H1 (cell line): ENCODE measurements at regions not wholly inside any gene's neighbourhood (a gene's known extent, or its start where the extent isn't known, plus 50 kb on each side); places are given as distances from the start of the nearest gene placed in this dataset.

Experiments used
- CTCF ChIA-PET: fragments of 300-600 bp; sonication (Branson Sonifier 250); formaldehyde crosslinking; loops from one replicate; lab custom pipeline; 2021; ENCODE audit not compliant: partially characterized antibody; lab: Charles Lee
- POLR2A ChIA-PET: fragments of 300-600 bp; sonication (Branson Sonifier 250); formaldehyde crosslinking; loops from one replicate; lab custom pipeline; 2021; ENCODE audit warnings: inconsistent platforms; ENCODE audit not compliant: partially characterized antibody; lab: Charles Lee
- DNase-seq, 2 experiments: peaks; one replicate each; pipeline versions ENCODE4 v3.0.0 to v3.0.0-alpha.2; 2010 to 2022; ENCODE audit warnings: low spot score in 2 of 2, low read depth in 1 of 2, mixed read lengths in 1 of 2
- FAIRE-seq: peaks from 2 replicates; lab custom pipeline; 2011; peaks lifted over from hg19 to GRCh38; lab: Jason Lieb, UNC
- H2AFZ ChIP-seq: 2 replicates; pipeline ENCODE4 v1.8.1; 2012; ENCODE audit warnings: low read length, inconsistent platforms
- H2AK5ac ChIP-seq: 2 replicates; pipeline ENCODE4 v1.6.1; 2013; ENCODE audit warnings: low read depth, low read length
- H2BK120ac ChIP-seq: replicated peaks from 2 replicates; pipeline ENCODE3; 2013; ENCODE audit warnings: low read depth, low read length, inconsistent platforms
- H2BK12ac ChIP-seq: 2 replicates; pipeline ENCODE4 v1.6.1; 2013; ENCODE audit warnings: low read depth, low read length
- H2BK15ac ChIP-seq: 2 replicates; pipeline ENCODE4 v1.6.1; 2013; ENCODE audit warnings: low read length
- H2BK20ac ChIP-seq: 2 replicates; pipeline ENCODE4 v1.6.1; 2013; ENCODE audit warnings: low read length
- H2BK5ac ChIP-seq: 2 replicates; pipeline ENCODE4 v1.6.1; 2013; ENCODE audit warnings: low read depth, low read length
- H3K14ac ChIP-seq: 2 replicates; pipeline ENCODE4 v1.6.1; 2013; ENCODE audit warnings: inconsistent platforms; ENCODE audit not compliant: insufficient read length
- H3K18ac ChIP-seq: 2 replicates; pipeline ENCODE4 v1.6.1; 2013; ENCODE audit warnings: low read length; ENCODE audit errors: extremely low read depth
- H3K23ac ChIP-seq: 2 replicates; pipeline ENCODE4 v1.6.1; 2013; ENCODE audit warnings: inconsistent platforms; ENCODE audit not compliant: insufficient read length
- H3K23me2 ChIP-seq: 2 replicates; pipeline ENCODE4 v1.6.1; 2013; ENCODE audit warnings: low read depth, low read length
- H3K27ac ChIP-seq: 2 replicates; pipeline ENCODE4 v1.6.1; 2011; ENCODE audit warnings: low read depth, low read length, inconsistent platforms
- H3K27me3 ChIP-seq, 4 experiments: replicated peaks in 1 of 4; 1 replicate in 1 of 4; 2 replicates in 3 of 4; pipeline versions ENCODE4 v1.6.1 to v1.8.1; 2011 to 2013; ENCODE audit warnings: low read length in 3 of 4, mild to moderate bottlenecking in 3 of 4, inconsistent platforms in 2 of 4, mixed read lengths in 2 of 4, moderate library complexity in 1 of 4; ENCODE audit not compliant: control insufficient read depth in 3 of 4, insufficient read depth in 3 of 4; ENCODE audit errors: extremely low read depth in 1 of 4
- H3K36me3 ChIP-seq, 4 experiments: 2 replicates each; pipeline versions ENCODE4 v1.6.1 to v1.8.1; 2011 to 2013; ENCODE audit warnings: mild to moderate bottlenecking in 4 of 4, low read length in 3 of 4, moderate library complexity in 2 of 4, control low read depth in 1 of 4, inconsistent platforms in 1 of 4; ENCODE audit not compliant: insufficient read depth in 4 of 4, control insufficient read depth in 2 of 4
- H3K4ac ChIP-seq: replicated peaks from 2 replicates; pipeline ENCODE3; 2013; ENCODE audit warnings: low read length, low read depth, mixed read lengths, inconsistent platforms; ENCODE audit not compliant: insufficient read length
- H3K4me1 ChIP-seq, 4 experiments: replicated peaks in 1 of 4; 1 replicate in 1 of 4; 2 replicates in 3 of 4; pipeline versions ENCODE4 v1.6.1 to v1.8.1; 2011 to 2013; ENCODE audit warnings: low read length in 3 of 4, inconsistent platforms in 2 of 4, mixed read lengths in 1 of 4; ENCODE audit not compliant: insufficient read depth in 4 of 4, control insufficient read depth in 3 of 4
- H3K4me2 ChIP-seq, 2 experiments: 2 replicates each; pipeline versions ENCODE4 v1.6.1 to v1.8.1; 2011 to 2013; ENCODE audit warnings: low read depth in 2 of 2, low read length in 2 of 2, control low read depth in 1 of 2, inconsistent platforms in 1 of 2, mild to moderate bottlenecking in 1 of 2; ENCODE audit not compliant: insufficient read depth in 1 of 2
- H3K4me3 ChIP-seq, 4 experiments: fragments of 200-600, 300-600 bp in 1 of 4; sonication (generic), shearing (Covaris generic), sonication (Bioruptor Twin) in 1 of 4; 2 replicates each; pipeline versions ENCODE4 v1.5.1 to v1.8.1; 2011 to 2016; ENCODE audit warnings: low read length in 4 of 4, low read depth in 3 of 4, control low read depth in 2 of 4, inconsistent platforms in 2 of 4, mild to moderate bottlenecking in 2 of 4, mixed read lengths in 1 of 4, moderate library complexity in 1 of 4; ENCODE audit not compliant: insufficient read depth in 2 of 4; ENCODE audit errors: extremely low read depth in 1 of 4
- H3K56ac ChIP-seq: replicated peaks from 2 replicates; pipeline ENCODE3; 2013; ENCODE audit warnings: low read depth, mild to moderate bottlenecking, mixed read lengths, low read length, inconsistent platforms; ENCODE audit not compliant: insufficient read length
- H3K79me1 ChIP-seq: 2 replicates; pipeline ENCODE4 v1.6.1; 2013; ENCODE audit warnings: low read depth, low read length, control low read depth
- H3K79me2 ChIP-seq, 2 experiments: 2 replicates each; pipeline versions ENCODE4 v1.6.1 to v1.8.1; 2012 to 2013; ENCODE audit warnings: low read length in 2 of 2, mild to moderate bottlenecking in 2 of 2, inconsistent platforms in 1 of 2; ENCODE audit not compliant: insufficient read depth in 2 of 2, control insufficient read depth in 1 of 2
- H3K9ac ChIP-seq, 4 experiments: replicated peaks in 1 of 4; 1 replicate in 1 of 4; 2 replicates in 3 of 4; pipeline versions ENCODE4 v1.6.1 to v1.8.1; 2011 to 2013; ENCODE audit warnings: low read depth in 3 of 4, low read length in 3 of 4, control low read depth in 2 of 4, mild to moderate bottlenecking in 2 of 4, moderate library complexity in 2 of 4, inconsistent platforms in 1 of 4; ENCODE audit errors: extremely low read depth in 1 of 4
- H3K9me3 ChIP-seq, 2 experiments: 2 replicates each; pipeline versions ENCODE4 v1.6.1 to v1.8.1; 2012 to 2013; ENCODE audit warnings: mild to moderate bottlenecking in 2 of 2, moderate library complexity in 2 of 2, control low read depth in 1 of 2, inconsistent platforms in 1 of 2, low read depth in 1 of 2, low read length in 1 of 2, mixed read lengths in 1 of 2; ENCODE audit not compliant: insufficient read depth in 2 of 2
- H4K20me1 ChIP-seq, 2 experiments: replicated peaks in 1 of 2; 2 replicates each; pipeline versions ENCODE3 to v1.8.1; 2011 to 2013; ENCODE audit warnings: inconsistent platforms in 2 of 2, low read length in 2 of 2, mild to moderate bottlenecking in 1 of 2; ENCODE audit not compliant: insufficient read depth in 2 of 2, control insufficient read depth in 1 of 2
- H4K5ac ChIP-seq: 2 replicates; pipeline ENCODE4 v1.6.1; 2013; ENCODE audit warnings: low read length, low read depth, mixed read lengths, inconsistent platforms; ENCODE audit not compliant: insufficient read length
- H4K8ac ChIP-seq: 2 replicates; pipeline ENCODE4 v1.8.0; 2013; ENCODE audit warnings: mild to moderate bottlenecking, moderate library complexity, low read length, inconsistent platforms; ENCODE audit not compliant: insufficient read depth; ENCODE audit errors: extremely low read depth
- H4K91ac ChIP-seq: replicated peaks from 2 replicates; pipeline ENCODE3; 2013; ENCODE audit warnings: low read length, mixed read lengths, inconsistent platforms; ENCODE audit not compliant: insufficient read length
- BACH1 ChIP-seq: IDR thresholded peaks from 2 replicates; pipeline ENCODE4 v1.6.1; 2012; ENCODE audit warnings: low read length, improper control_type of control experiment
- CBX5 ChIP-seq: fragments of 300-800, 300-1000 bp; sonication (generic); IDR thresholded peaks from 2 replicates; pipeline ENCODE4 v1.7.1; 2016; ENCODE audit warnings: antibody characterized with exemption, low read length, low read depth
- CHD2 ChIP-seq: IDR thresholded peaks from 2 replicates; pipeline ENCODE4 v1.6.1; 2012; ENCODE audit warnings: low read length, improper control_type of control experiment
- FOSL1 ChIP-seq: IDR thresholded peaks from 2 replicates; pipeline ENCODE4 v1.6.1; 2011; ENCODE audit warnings: mild to moderate bottlenecking, low read depth, low read length, moderate library complexity; ENCODE audit not compliant: insufficient read depth
- GABPA ChIP-seq: IDR thresholded peaks from 2 replicates; pipeline ENCODE4 v1.6.1; 2011; ENCODE audit warnings: mild to moderate bottlenecking, low read length, moderate library complexity, borderline replicate concordance; ENCODE audit not compliant: insufficient read depth
- JUN ChIP-seq: IDR thresholded peaks from 2 replicates; pipeline ENCODE4 v1.6.1; 2011; ENCODE audit warnings: low read depth, mild to moderate bottlenecking, improper control_type of control experiment, low read length
- KDM4A ChIP-seq: IDR thresholded peaks from one replicate; pipeline ENCODE4 v1.7.1; 2012; ENCODE audit warnings: low read depth, mild to moderate bottlenecking, moderate library complexity, low read length, inconsistent platforms; ENCODE audit not compliant: severe bottlenecking
- KDM5A ChIP-seq: fragments of 200-600 bp; IDR thresholded peaks from 2 replicates; pipeline ENCODE4 v1.7.1; 2012; ENCODE audit warnings: mild to moderate bottlenecking, low read length, inconsistent platforms, mixed read lengths
- NRF1 ChIP-seq: IDR thresholded peaks from 2 replicates; pipeline ENCODE4 v1.6.1; 2011; ENCODE audit warnings: mild to moderate bottlenecking, low read depth, low read length, improper control_type of control experiment
- PHF8 ChIP-seq: fragments of 200-600 bp; sonication (generic); conservative IDR thresholded peaks from 2 replicates; pipeline ENCODE4 v1.7.1; 2012; ENCODE audit warnings: low read depth, mild to moderate bottlenecking, inconsistent platforms, low read length, moderate library complexity
- POLR2A ChIP-seq, 2 experiments: IDR thresholded peaks; 1 replicate in 1 of 2; 2 replicates in 1 of 2; pipeline ENCODE4 v1.6.1; 2011; ENCODE audit warnings: low read depth in 2 of 2, low read length in 2 of 2, mild to moderate bottlenecking in 2 of 2; ENCODE audit errors: control extremely low read depth in 1 of 2
- SP4 ChIP-seq: IDR thresholded peaks from 2 replicates; pipeline ENCODE4 v1.6.1; 2012; ENCODE audit warnings: low read length, inconsistent platforms
- SUZ12 ChIP-seq: fragments of 200-600 bp; sonication (generic); IDR thresholded peaks from 2 replicates; pipeline ENCODE4 v1.6.1; 2012; ENCODE audit warnings: mild to moderate bottlenecking, inconsistent platforms, low read length, moderate library complexity, mixed read lengths
- TAF7 ChIP-seq: optimal IDR thresholded peaks from 2 replicates; pipeline ENCODE3; 2011; ENCODE audit warnings: low read depth, mild to moderate bottlenecking, inconsistent platforms, low read length, moderate library complexity, borderline replicate concordance
- TBP ChIP-seq: IDR thresholded peaks from 2 replicates; pipeline ENCODE4 v1.6.1; 2011; ENCODE audit warnings: low read depth, low read length, improper control_type of control experiment
- TCF12 ChIP-seq: IDR thresholded peaks from 2 replicates; pipeline ENCODE4 v1.6.1; 2011; ENCODE audit warnings: low read depth, mild to moderate bottlenecking, low read length
- USF2 ChIP-seq: IDR thresholded peaks from 2 replicates; pipeline ENCODE4 v1.6.1; 2011; ENCODE audit warnings: low read length, improper control_type of control experiment

- no peaks in the 10 kb centered on the region for H3K79me1 ChIP-seq
- H2BK5ac ChIP-seq: no peak overlapping the region
- H4K20me1 ChIP-seq: no peaks in the 10 kb centered on the region
- no peaks in the 10 kb centered on the region for H3K27me3 ChIP-seq
- H4K91ac ChIP-seq: no peak overlapping the region
- FAIRE-seq (no peak), DNase-seq (no peak)
- no peak overlapping the region for H4K8ac ChIP-seq
- H3K23ac ChIP-seq: no peak overlapping the region
- H3K9me3 ChIP-seq: peaks cover 0 to 4% of the 10 kb centered on the region in 2 experiments; a peak in 2 of 4 replicates
- CTCF ChIA-PET: no interaction called here
- no peak overlapping the region for H3K56ac ChIP-seq
- H2BK20ac ChIP-seq: no peak overlapping the region
- no peak overlapping the region for H3K14ac ChIP-seq
- TF ChIP-seq TBP (no peak), BACH1 (no peak), GABPA (no peak), CBX5 (no peak), FOSL1 (no peak), SP4 (no peak), JUN (no peak), KDM5A (no peak), PHF8 (no peak), SUZ12 (no peak), TAF7 (no peak), NRF1 (no peak), POLR2A (IDR thresholded peaks at IDR 0.05; ENCODE audit: control extremely low read depth in 1 of 2, low read depth in 2 of 2, low read length in 2 of 2) (no peak), TCF12 (no peak), CHD2 (no peak), KDM4A (no peak), USF2 (no peak)
- H3K4me1 ChIP-seq: no peaks in the 10 kb centered on the region; a peak in 1 of 7 replicates
- POLR2A ChIA-PET: no interaction called here
- no peaks in the 10 kb centered on the region for H3K36me3 ChIP-seq
- H2AFZ ChIP-seq: no peak overlapping the region
- H2AK5ac ChIP-seq: no peak overlapping the region
- no peaks in the 10 kb centered on the region for H3K23me2 ChIP-seq
- no peak overlapping the region for H3K27ac ChIP-seq
- no peak overlapping the region for H2BK15ac ChIP-seq
- H2BK12ac ChIP-seq: no peak overlapping the region
- no peak overlapping the region for H3K9ac ChIP-seq
- H3K18ac ChIP-seq: no peak overlapping the region
- H3K4me2 ChIP-seq: no peak overlapping the region
- H4K5ac ChIP-seq: no peak overlapping the region
- no peaks in the 10 kb centered on the region for H3K79me2 ChIP-seq
- no peak overlapping the region for H3K4me3 ChIP-seq
- no peak overlapping the region for H3K4ac ChIP-seq
- H2BK120ac ChIP-seq: no peak overlapping the region
These were observed 126.8 kb upstream of the ODAD2 start for GRCh38 chr10:28125701-28126100.
